MCF 10A (cell line): ENCODE measurements at regions not wholly inside any gene's neighbourhood (a gene's known extent, or its start where the extent isn't known, plus 50 kb on each side); places are given as distances from the start of the nearest gene placed in this dataset.

Experiments
- BruUV-seq: library from RNA; stranded (reverse); fragments of 400-500 nt; replicated peaks from 2 replicates; lab custom pipeline; 2021; lab: Mats Ljungman, UMichigan
- CTCF ChIA-PET: fragments of 300-600 bp; sonication (Branson Sonifier 250); formaldehyde crosslinking; extraction: SDS; loops from one replicate; lab custom pipeline; 2021; ENCODE audit warnings: antibody characterized with exemption, inconsistent platforms; lab: Yijun Ruan, JAX
- POLR2A ChIA-PET: fragments of 300-600, 350-650 bp; sonication (Branson Sonifier 250); formaldehyde crosslinking; extraction: SDS; loops from one replicate; lab custom pipeline; 2020; ENCODE audit warnings: antibody characterized with exemption, inconsistent platforms; lab: Yijun Ruan, JAX
- DNase-seq: peaks from one replicate; pipeline ENCODE4 v3.0.0-alpha.2; 2018; ENCODE audit not compliant: unreplicated experiment
- H3K27ac Mint-ChIP-seq: one replicate; pipeline ENCODE4 v1.8.0; 2022; ENCODE audit warnings: mild to moderate bottlenecking, low read depth, mixed read lengths; ENCODE audit not compliant: unreplicated experiment
- H3K27me3 Mint-ChIP-seq: one replicate; pipeline ENCODE4 v1.8.0; 2022; ENCODE audit warnings: mixed read lengths; ENCODE audit not compliant: insufficient read depth, unreplicated experiment
- H3K36me3 Mint-ChIP-seq: one replicate; pipeline ENCODE4 v1.8.0; 2022; ENCODE audit warnings: mild to moderate bottlenecking, moderate library complexity, mixed read lengths; ENCODE audit not compliant: insufficient read depth, unreplicated experiment
- H3K4me1 Mint-ChIP-seq: one replicate; pipeline ENCODE4 v1.8.0; 2022; ENCODE audit warnings: mixed read lengths; ENCODE audit not compliant: insufficient read depth, unreplicated experiment
- H3K4me3 Mint-ChIP-seq: one replicate; pipeline ENCODE4 v1.8.0; 2022; ENCODE audit warnings: mild to moderate bottlenecking, moderate library complexity, mixed read lengths; ENCODE audit not compliant: unreplicated experiment
- H3K9me3 Mint-ChIP-seq: one replicate; pipeline ENCODE4 v1.8.0; 2022; ENCODE audit warnings: mixed read lengths; ENCODE audit not compliant: unreplicated experiment
- CTCF ChIP-seq: fragments of 200-600 bp; IDR thresholded peaks from one replicate; pipeline ENCODE4 v1.8.0; 2022; ENCODE audit warnings: antibody characterized with exemption, mild to moderate bottlenecking; ENCODE audit not compliant: unreplicated experiment
- intact Hi-C: fragments of 100-400 bp; cut with micrococcal nuclease; formaldehyde crosslinking; loops from 2 replicates; pipeline ENCODE4 v1.14.1; 2022

GRCh38 chr2:72007402-72007801 lies 140.3 kb downstream of the CYP26B1 start:
- CTCF ChIA-PET: interaction anchor here (1.3 kb wide), 1 partner anchor 12 kb away, joined by 3 read pairs; no protein-coding TSS in a partner anchor

DNA sequence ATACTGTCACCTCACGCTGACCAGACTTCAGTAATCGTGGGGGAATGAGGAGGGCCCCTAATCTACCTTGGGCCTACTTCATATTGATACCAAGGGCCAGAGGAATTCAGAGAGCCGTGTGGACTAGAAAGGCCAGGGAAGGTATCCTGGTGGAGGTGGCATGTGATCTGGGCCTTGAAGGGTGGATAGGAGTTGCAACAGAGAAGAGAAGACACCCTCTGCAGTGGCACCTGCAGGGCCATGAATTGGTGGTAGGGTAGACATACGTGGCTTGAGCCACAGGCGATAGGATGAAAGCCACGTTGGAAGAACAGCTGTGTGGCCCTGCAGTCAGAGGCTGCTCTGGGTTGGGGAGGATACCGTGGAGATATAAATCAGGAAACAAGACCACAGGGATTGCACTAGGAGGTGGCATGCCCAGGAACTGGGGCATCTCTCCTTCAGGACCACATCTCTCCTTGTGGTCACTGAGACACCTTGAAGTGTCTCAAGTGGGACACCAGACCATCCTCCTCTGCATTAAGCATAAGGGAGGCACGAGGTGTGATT lies 141.4 kb downstream of the CYP26B1 start:
- ChIA-PET POLR2A (no interaction called here), CTCF (interaction anchor here (0.6 to 1.3 kb wide), 2 partner anchors 11 to 31 kb away, joined by 3 read pairs; no protein-coding TSS in a partner anchor)
- TF ChIP-seq CTCF: no peak
- Mint-ChIP-seq H3K4me3 (no peak overlapping the region), H3K27ac (no peak overlapping the region), H3K36me3 (no peaks in the 10 kb centered on the region), H3K27me3 (no peaks in the 10 kb centered on the region), H3K4me1 (no peaks in the 10 kb centered on the region), H3K9me3 (no peaks in the 10 kb centered on the region)
- DNase-seq: no peak
- no TSS peak for BruUV-seq
- intact Hi-C loops: no loop called here

More at GRCh38 chr2:72007402-72007801, 140.3 kb downstream of the CYP26B1 start:
- Mint-ChIP-seq H3K27me3 (no peaks in the 10 kb centered on the region), H3K27ac (no peak overlapping the region), H3K4me3 (no peak overlapping the region), H3K36me3 (no peaks in the 10 kb centered on the region), H3K9me3 (no peaks in the 10 kb centered on the region), H3K4me1 (no peaks in the 10 kb centered on the region)
- POLR2A ChIA-PET: interaction anchor here (1.3 kb wide), 1 partner anchor 13 kb away, joined by 3 read pairs; no protein-coding TSS in a partner anchor
- no peak for DNase-seq
- intact Hi-C loops: no loop called here
- BruUV-seq: no TSS peak
- TF ChIP-seq CTCF: no peak

DNA sequence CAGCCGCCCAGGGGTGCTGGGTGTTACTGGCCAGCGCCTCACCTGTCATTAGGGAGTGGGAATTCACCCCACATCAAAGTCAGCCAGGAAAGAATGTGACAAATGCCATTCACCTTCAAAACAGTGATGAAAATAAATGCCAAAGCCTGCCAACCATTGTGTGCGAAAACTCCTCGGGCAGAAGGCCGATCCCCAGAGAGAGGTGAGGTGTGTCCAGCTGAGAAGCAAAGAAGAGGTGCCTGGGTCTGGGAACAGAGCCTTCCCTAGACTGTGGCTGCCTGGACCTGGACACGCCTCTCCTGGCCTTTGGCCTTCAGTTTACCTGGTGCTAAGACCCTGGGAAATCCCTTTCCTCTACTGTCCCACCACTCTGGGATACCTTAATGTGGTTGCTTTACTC lies 142.7 kb downstream of the CYP26B1 start:
- intact Hi-C loops: no loop called here
- POLR2A ChIA-PET: no interaction called here
- H3K27ac Mint-ChIP-seq: no peak overlapping the region
- no peaks in the 10 kb centered on the region for H3K9me3 Mint-ChIP-seq
- no peak for TF ChIP-seq CTCF
- BruUV-seq: no TSS peak
- CTCF ChIA-PET: interaction anchor here (0.7 to 0.9 kb wide), 2 partner anchors 9 to 395 kb away, joined by 3 read pairs; no protein-coding TSS in a partner anchor
- no peaks in the 10 kb centered on the region for H3K27me3 Mint-ChIP-seq
- no peaks in the 10 kb centered on the region for H3K36me3 Mint-ChIP-seq
- no peak overlapping the region for H3K4me3 Mint-ChIP-seq
- DNase-seq: no peak
- no peaks in the 10 kb centered on the region for H3K4me1 Mint-ChIP-seq

DNA sequence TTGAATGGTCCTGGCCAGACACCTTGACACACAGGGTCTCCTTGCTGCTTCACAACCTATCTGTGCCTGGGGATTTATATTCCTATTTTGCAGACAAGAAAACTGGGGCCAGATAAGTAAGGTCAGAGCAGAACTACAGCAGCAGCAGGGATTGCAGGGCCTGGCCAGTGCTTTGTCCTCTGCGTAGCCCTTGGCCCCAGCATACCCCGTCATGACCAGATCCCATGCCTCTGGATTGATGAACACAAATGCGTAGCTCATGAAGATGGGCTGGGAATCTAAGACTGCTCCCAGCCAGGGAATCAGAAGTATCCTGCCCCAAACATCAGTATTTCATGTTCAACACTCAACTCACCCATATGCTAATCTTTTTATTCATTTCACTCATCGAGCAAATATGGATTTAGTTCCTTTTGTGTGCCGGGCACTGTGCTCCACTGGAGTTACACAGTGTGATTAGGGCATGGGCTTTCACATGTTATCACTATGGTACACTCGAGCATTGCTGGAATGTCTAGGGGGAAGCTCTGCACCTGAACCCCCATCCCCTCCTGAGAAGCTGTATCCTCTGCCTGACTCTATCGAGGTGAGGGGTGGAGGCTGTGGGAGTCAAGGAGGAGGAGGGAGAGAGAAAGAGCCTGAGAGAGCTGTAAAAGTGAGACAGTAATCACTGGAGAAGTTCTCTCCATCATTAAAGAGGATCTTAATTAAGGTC lies 143.3 kb downstream of the CYP26B1 start:
- POLR2A ChIA-PET: no interaction called here
- DNase-seq: no peak
- Mint-ChIP-seq H3K27me3 (no peaks in the 10 kb centered on the region), H3K4me1 (no peaks in the 10 kb centered on the region), H3K36me3 (no peaks in the 10 kb centered on the region), H3K9me3 (no peaks in the 10 kb centered on the region), H3K4me3 (no peak overlapping the region), H3K27ac (no peak overlapping the region)
- no TSS peak for BruUV-seq
- intact Hi-C loops: no loop called here
- no peak for TF ChIP-seq CTCF
- CTCF ChIA-PET: interaction anchor here (0.7 to 2.1 kb wide), 3 partner anchors 9 to 394 kb away, joined by 3 to 10 read pairs (median 3); no protein-coding TSS in a partner anchor
